GM06990 (cell line): ENCODE measurements at regions not wholly inside any gene's neighbourhood (a gene's known extent, or its start where the extent isn't known, plus 50 kb on each side); places are given as distances from the start of the nearest gene placed in this dataset.

ENCODE experiments used
- DNase-seq: peaks from one replicate; pipeline ENCODE4 v3.0.0-alpha.2; 2011; ENCODE audit not compliant: insufficient read length; ENCODE audit errors: extremely low read depth
- H3K27me3 ChIP-seq: replicated peaks from 2 replicates; pipeline ENCODE4 v1.6.0; 2011; ENCODE audit warnings: low read length; ENCODE audit not compliant: control insufficient read depth, insufficient read depth
- H3K36me3 ChIP-seq: 2 replicates; pipeline ENCODE4 v1.5.1; 2011; ENCODE audit warnings: low read length; ENCODE audit not compliant: control insufficient read depth, insufficient read depth
- H3K4me3 ChIP-seq: replicated peaks from 2 replicates; pipeline ENCODE4 v1.5.1; 2011; ENCODE audit warnings: low read depth, mild to moderate bottlenecking, control low read depth, low read length
- CTCF ChIP-seq: IDR thresholded peaks from 2 replicates; pipeline ENCODE4 v1.5.1; 2011; ENCODE audit warnings: low read length, control low read depth, mild to moderate bottlenecking, inconsistent platforms; ENCODE audit not compliant: insufficient read depth, poor library complexity, severe bottlenecking

- Histone ChIP-seq H3K27me3 (no peaks in the 10 kb centered on the region), H3K4me3 (no peak overlapping the region), H3K36me3 (no peaks in the 10 kb centered on the region)
- no peak for TF ChIP-seq CTCF
- DNase-seq, result no peak
Measured at GRCh38 chr5:74067748-74068541, 441.9 kb downstream of the ARHGEF28 start.

- Histone ChIP-seq H3K4me3 (no peak overlapping the region), H3K27me3 (no peaks in the 10 kb centered on the region), H3K36me3 (no peaks in the 10 kb centered on the region)
- TF ChIP-seq CTCF, result no peak
- no peak for DNase-seq
Measured at GRCh38 chr5:74064911-74065310, 438.9 kb downstream of the ARHGEF28 start.

GRCh38 chr5:74064225-74064624, 438.2 kb downstream of the ARHGEF28 start:
- no peak for TF ChIP-seq CTCF
- no peaks in the 10 kb centered on the region for H3K27me3 ChIP-seq
- no peak overlapping the region for H3K4me3 ChIP-seq
- DNase-seq, result no peak
- H3K36me3 ChIP-seq, result no peaks in the 10 kb centered on the region

GRCh38 chr5:74063821-74064220, 437.8 kb downstream of the ARHGEF28 start:
- no peaks in the 10 kb centered on the region for H3K27me3 ChIP-seq
- no peak overlapping the region for H3K4me3 ChIP-seq
- no peak for DNase-seq
- no peaks in the 10 kb centered on the region for H3K36me3 ChIP-seq
- no peak for TF ChIP-seq CTCF

- no peaks in the 10 kb centered on the region for H3K36me3 ChIP-seq
- no peak overlapping the region for H3K4me3 ChIP-seq
- DNase-seq, result no peak
- TF ChIP-seq CTCF, result no peak
- no peaks in the 10 kb centered on the region for H3K27me3 ChIP-seq
Measured at GRCh38 chr5:74063346-74063745, 437.4 kb downstream of the ARHGEF28 start.
